Cardiac septum (tissue), 1 donor: ENCODE measurements at regions not wholly inside any gene's neighbourhood (a gene's known extent, or its start where the extent isn't known, plus 50 kb on each side); places are given as distances from the start of the nearest gene placed in this dataset.

Source experiments
- DNase-seq: peaks from one replicate; pipeline ENCODE4 v3.0.0-alpha.2; 2020; ENCODE audit warnings: low spot score
- intact Hi-C: fragments of 100-400 bp; cut with DNase I; formaldehyde crosslinking; loops from one replicate; pipeline ENCODE4 v1.14.0; 2022
- donor health status: DM: no; HTN: no; CAD: no.

- intact Hi-C loops = no loop called here
- DNase-seq = no peak
Measured at GRCh38 chr12:63041601-63042000, 106.7 kb upstream of the PPM1H start.

DNA sequence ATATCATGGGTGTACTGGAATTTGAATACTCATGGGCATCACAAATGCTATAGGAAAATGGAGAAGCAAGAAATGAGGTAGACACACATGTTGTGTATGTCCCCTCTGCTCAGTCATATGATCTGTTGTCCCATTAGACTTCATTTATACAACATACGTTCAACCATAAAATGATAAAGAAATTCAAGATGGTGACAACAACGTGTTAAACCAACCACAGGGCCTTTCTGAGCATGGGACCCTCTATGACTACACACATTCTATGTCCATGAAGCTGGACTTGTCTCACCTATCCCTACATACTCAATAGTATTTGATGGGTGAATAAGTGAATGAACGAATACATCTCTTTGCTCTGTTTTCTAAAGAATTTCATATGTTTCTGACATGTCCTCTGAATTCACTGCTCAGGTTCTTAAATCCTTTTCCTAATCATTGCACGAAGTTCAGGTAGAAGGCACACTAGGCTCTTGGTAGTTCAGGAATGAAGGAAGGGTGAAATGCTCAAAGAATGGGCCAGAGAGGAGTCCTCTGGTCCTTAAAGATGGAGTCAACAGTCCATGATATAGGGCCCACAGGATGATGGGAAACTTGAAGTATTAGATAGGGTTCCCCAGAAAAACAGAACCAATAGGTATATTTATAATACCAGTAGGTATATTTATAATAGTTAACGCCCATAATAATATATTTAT is 105.7 kb upstream of the PPM1H start:
- no peak for DNase-seq
- intact Hi-C loops = no loop called here

- intact Hi-C loops = no loop called here
- no peak for DNase-seq
Measured at GRCh38 chr12:63038713-63039100, 103.8 kb upstream of the PPM1H start.

GRCh38 chr12:63037746-63038712 is 103.1 kb upstream of the PPM1H start:
- no peak for DNase-seq
- intact Hi-C loops = no loop called here

- intact Hi-C loops = no loop called here
- DNase-seq = no peak
Measured at GRCh38 chr12:63036974-63037335, 102.0 kb upstream of the PPM1H start.

- DNase-seq = no peak
- intact Hi-C loops = no loop called here
Measured at GRCh38 chr12:63036216-63036973, 101.4 kb upstream of the PPM1H start.

DNA sequence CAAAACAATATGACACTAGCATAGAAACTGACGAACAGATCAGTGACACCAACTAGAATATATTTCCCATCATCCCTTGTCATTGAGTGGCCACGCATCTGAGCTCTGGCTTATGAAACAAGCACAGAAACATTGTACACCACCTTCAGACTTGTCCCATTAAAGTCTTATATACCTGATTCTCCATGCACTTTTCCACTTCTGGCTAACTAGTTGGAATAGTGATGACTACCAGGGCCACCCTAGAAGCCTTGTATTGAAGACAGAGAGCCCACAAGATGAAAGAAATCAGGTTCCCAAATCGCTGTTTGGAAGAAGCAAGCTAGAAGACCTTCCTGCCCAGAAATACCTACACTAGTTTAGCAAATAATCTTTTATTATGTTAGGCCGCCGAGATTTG is 99.7 kb upstream of the PPM1H start:
- intact Hi-C loops = no loop called here
- no peak for DNase-seq

DNA sequence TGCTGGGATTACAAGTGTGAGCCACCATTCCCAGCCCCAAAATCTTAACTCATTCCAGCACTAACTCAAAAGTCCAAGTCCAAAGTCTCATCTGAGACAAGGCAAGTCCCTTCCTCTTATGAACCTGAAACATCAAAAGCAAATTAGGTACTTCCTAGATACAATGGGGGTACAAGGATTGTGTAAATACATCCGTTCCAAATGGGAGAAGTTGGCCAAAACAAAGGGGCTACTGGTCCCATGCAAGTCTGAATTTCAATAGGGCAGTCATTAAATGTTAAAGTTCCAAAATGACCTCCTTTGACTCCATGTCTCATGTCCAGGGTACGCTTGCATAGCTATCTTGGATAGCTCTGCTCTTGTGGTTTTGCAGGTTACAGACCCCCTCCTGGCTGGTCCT is 94.7 kb upstream of the PPM1H start:
- intact Hi-C loops = no loop called here
- DNase-seq = no peak

- intact Hi-C loops = no loop called here
- no peak for DNase-seq
Measured at GRCh38 chr12:63028951-63029350, 94.0 kb upstream of the PPM1H start.

DNA sequence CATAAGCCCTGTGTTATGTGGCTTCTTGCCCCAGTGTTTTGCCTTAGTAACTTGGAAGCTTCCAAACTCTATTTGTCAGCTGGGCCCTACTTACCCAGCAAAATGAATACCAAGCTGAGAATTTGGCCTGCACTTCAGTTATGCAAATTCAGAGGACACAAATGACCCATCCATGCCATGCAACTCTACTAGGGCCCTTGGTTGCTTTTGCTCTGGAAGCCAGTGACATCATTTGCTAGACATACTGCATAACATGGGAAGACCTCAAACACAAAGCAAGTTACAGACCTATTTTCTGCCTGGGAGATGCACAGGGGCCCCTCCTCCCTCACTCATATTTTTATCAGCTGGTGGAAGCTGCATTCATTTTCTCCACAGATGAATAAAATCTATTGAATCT is 90.2 kb upstream of the PPM1H start:
- intact Hi-C loops = no loop called here
- no peak for DNase-seq

DNA sequence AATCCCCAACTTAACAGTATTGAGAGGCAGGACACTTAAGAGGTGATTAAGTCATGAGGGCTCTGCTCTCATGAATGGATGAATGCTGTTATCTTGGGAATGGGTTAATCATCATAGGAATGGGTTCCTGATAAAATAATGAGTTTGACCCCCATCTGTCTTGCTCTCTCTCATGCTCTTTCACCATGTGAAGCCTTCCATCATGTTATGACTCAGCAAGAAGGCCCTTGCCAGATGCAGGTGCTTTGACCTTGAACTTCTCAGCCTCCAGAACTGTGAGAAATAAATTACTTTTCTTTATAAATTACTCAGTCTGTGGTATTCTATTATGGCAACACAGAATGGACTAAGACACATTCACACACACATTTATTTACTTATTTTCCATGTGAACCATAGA is 89.0 kb upstream of the PPM1H start:
- intact Hi-C loops = no loop called here
- no peak for DNase-seq

- DNase-seq = no peak
- intact Hi-C loops = no loop called here
Measured at GRCh38 chr12:63021116-63021515, 86.2 kb upstream of the PPM1H start.

- no peak for DNase-seq
- intact Hi-C loops = no loop called here
Measured at GRCh38 chr12:63020269-63020668, 85.3 kb upstream of the PPM1H start.

DNA sequence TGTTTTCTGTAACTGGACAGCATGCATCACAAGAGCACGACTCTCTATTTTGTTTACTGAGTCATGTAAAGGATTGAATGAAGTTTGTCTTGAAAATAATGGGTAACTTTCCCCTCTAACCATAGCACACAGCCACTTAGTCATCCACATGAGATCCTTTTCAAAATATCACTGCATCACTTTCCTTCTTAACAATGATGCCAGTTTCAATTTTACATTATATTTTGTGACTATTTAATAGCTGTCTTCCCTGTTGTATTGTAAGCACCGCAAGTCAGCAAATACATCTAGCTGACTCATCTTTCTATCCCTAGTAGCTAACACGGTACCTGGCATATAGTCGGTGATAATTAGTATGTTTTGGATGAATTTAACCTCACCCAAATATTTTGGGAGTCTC is 83.3 kb upstream of the PPM1H start:
- no peak for DNase-seq
- intact Hi-C loops = no loop called here

DNA sequence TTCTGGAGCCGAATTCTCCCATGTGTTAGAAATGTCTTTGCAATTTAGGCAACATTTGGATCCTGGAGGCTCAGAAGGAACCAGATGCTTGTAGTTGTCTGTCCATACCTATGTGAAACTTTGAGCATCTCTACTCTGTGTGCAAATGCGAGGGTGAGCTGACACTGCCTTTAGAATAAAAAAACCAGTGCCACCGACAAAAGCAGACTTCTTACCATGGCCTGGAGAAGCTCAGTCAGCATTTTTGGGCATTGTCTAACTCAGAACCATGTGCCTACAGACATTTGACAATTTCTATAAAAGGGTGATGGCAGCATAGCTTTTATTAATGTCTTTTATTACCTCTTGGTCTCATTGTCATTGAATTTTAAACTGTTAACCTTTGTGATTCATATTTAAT is 78.4 kb upstream of the PPM1H start:
- no peak for DNase-seq
- intact Hi-C loops = no loop called here

DNA sequence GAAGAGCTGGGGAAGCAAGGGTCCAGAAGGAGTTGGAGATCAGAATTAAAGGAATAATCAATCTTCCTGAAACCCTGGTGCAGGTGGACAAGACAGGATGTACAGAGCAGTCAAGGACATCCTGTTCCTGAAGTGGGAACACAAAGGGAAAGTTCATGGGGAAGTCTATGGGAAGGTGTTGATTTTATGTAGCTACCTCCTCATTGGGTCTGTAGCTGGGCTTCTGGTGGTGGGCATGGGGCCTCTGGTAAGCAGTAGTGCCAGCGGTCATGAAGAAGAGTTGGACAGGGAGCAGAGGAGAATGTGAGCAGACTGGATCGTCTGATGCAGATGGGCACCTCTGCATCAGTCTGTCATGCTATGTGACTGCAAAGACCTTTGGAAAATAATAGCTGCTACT is 75.7 kb upstream of the PPM1H start:
- no peak for DNase-seq
- intact Hi-C loops = no loop called here

DNA sequence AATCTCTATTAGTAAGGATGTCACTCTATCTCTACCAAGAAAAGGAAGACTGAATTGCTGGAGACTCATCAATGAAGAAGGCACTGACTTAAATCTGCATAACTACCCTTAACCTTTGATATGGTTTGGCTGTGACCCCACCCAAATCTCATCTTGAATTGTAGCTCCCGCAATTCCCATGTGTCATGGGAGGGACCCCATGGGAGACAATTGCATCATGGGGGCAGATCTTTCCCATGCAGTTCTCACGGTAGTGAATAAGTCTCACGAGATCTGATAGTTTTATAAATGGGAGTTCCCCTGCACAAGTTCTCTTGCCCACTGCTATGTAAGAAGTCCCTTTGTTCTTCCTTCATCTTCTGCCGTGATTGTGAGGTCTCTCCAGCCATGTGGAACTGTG is 73.4 kb upstream of the PPM1H start:
- intact Hi-C loops = no loop called here
- DNase-seq = no peak

- no peak for DNase-seq
- intact Hi-C loops = no loop called here
Measured at GRCh38 chr12:63007726-63008125, 72.8 kb upstream of the PPM1H start.

DNA sequence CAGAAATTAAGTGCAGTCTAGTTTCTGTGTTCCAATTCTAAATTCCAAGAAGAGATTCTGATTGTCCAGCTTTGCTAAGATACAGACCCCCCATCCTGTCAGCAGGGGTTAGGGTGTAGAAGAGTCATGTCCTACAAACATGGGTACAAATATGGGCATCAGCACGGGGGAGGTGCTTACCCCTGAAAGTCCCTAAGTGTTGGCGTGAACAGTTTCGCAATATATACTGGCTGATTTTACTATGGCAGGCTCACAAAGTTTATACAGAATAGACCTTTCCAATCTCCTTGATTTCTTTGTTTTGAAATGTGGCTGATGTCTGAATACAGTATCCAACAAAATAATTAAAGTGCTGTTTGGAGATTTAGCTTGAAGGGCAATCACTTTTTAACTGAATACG is 71.6 kb upstream of the PPM1H start:
- no peak for DNase-seq
- intact Hi-C loops = no loop called here

DNA sequence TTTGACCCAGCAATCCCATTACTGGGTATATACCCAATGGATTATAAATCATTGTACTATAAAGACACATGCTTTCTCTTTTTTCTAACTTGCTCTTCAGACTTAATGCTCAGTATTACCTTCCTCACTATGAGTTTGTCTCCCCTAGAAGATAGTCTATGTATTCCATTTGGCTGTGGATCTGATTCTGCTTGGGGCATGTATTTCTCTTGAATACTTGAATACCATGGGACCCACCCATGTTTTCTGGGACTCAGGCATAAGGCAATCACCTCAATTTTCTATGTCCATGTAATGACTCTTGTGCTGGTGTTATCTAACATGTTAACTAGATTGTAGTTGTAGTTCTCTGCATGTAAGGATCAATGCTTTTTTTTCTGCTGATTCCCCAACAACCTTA is 70.4 kb upstream of the PPM1H start:
- DNase-seq = no peak
- intact Hi-C loops = no loop called here
